DOHH2 (cell line): ENCODE measurements at regions not wholly inside any gene's neighbourhood (a gene's known extent, or its start where the extent isn't known, plus 50 kb on each side); places are given as distances from the start of the nearest gene placed in this dataset.

Source experiments
- CTCF ChIP-seq: fragments of 200-600 bp; sonication (generic); IDR thresholded peaks from one replicate; pipeline ENCODE4 v1.5.1; 2014; ENCODE audit warnings: antibody characterized with exemption, mild to moderate bottlenecking, low read depth, low read length; ENCODE audit not compliant: poor library complexity, severe bottlenecking
- EZH2phosphoT487 ChIP-seq: fragments of 200-600 bp; sonication (generic); IDR thresholded peaks from 2 replicates; pipeline ENCODE4 v1.6.1; 2017; ENCODE audit warnings: borderline replicate concordance, mild to moderate bottlenecking, antibody characterized with exemption, low read length, moderate library complexity, mixed read lengths

GRCh38 chr11:39149214-39149613 lies 2310.2 kb downstream of the LRRC4C start:
- TF ChIP-seq CTCF = no peak
- no peak for TF ChIP-seq EZH2phosphoT487
